SW 1271 (cell line): ENCODE measurements at regions not wholly inside any gene's neighbourhood (a gene's known extent, or its start where the extent isn't known, plus 50 kb on each side); places are given as distances from the start of the nearest gene placed in this dataset.
"Not testable (repeated sequence)": the region's sequence is repeated elsewhere in the genome, so short reads cannot be mapped to it uniquely, and the experiment has no call there.

ENCODE experiments used
- DNase-seq, 2 experiments: peaks; one replicate each; lab custom pipeline; 2025; lab: John Stamatoyannopoulos, UW

- no peak for DNase-seq
Observed at GRCh38 chr4:186979961-186980745, 256.5 kb upstream of the FAT1 start.

GRCh38 chr4:186981161-186981560, 257.5 kb upstream of the FAT1 start:
- DNase-seq: no peak

- DNase-seq: no peak
Observed at GRCh38 chr4:186982160-186982559, 258.5 kb upstream of the FAT1 start.

- no peak for DNase-seq
Observed at GRCh38 chr4:186984105-186984644, 260.5 kb upstream of the FAT1 start.

- no peak for DNase-seq
Observed at GRCh38 chr4:186999686-187000085, 276.0 kb upstream of the FAT1 start.

- no peak for DNase-seq
Observed at GRCh38 chr4:187000281-187000680, 276.6 kb upstream of the FAT1 start.

GRCh38 chr4:187002133-187002532, 278.5 kb upstream of the FAT1 start:
- not testable (repeated sequence) for DNase-seq

- no peak for DNase-seq
Observed at GRCh38 chr4:187004628-187005027, 281.0 kb upstream of the FAT1 start.

GRCh38 chr4:187006189-187006618, 282.5 kb upstream of the FAT1 start:
- DNase-seq: no peak

GRCh38 chr4:187010052-187010451, 286.4 kb upstream of the FAT1 start:
- no peak for DNase-seq

- DNase-seq: no peak
Observed at GRCh38 chr4:187016101-187016500, 292.4 kb upstream of the FAT1 start.

GRCh38 chr4:187017147-187017546, 293.5 kb upstream of the FAT1 start:
- no peak for DNase-seq

GRCh38 chr4:187019896-187020295, 296.2 kb upstream of the FAT1 start:
- DNase-seq: no peak

- DNase-seq: no peak
Observed at GRCh38 chr4:187020676-187021075, 297.0 kb upstream of the FAT1 start.

- no peak for DNase-seq
Observed at GRCh38 chr4:187021436-187022205, 298.0 kb upstream of the FAT1 start.

- DNase-seq: no peak
Observed at GRCh38 chr4:187027272-187027671, 303.6 kb upstream of the FAT1 start.

GRCh38 chr4:187042251-187042650, 318.6 kb upstream of the FAT1 start:
- no peak for DNase-seq

GRCh38 chr4:187046471-187046870, 322.8 kb upstream of the FAT1 start:
- DNase-seq: no peak

GRCh38 chr4:187059021-187059420, 335.4 kb upstream of the FAT1 start:
- DNase-seq: no peak

- no peak for DNase-seq
Observed at GRCh38 chr4:187059895-187060294, 336.2 kb upstream of the FAT1 start.

GRCh38 chr4:187060551-187060950, 336.9 kb upstream of the FAT1 start:
- no peak for DNase-seq

GRCh38 chr4:187063251-187063650, 339.6 kb upstream of the FAT1 start:
- no peak for DNase-seq

GRCh38 chr4:187064033-187064432, 340.4 kb upstream of the FAT1 start:
- DNase-seq: no peak
